ENCODE measurements at regions not wholly inside any gene's neighbourhood (a gene's known extent, or its start where the extent isn't known, plus 50 kb on each side); places are given as distances from the start of the nearest gene placed in this dataset.

- no peaks in the 10 kb centered on the region for H3K9me2 ChIP-seq (replicated peaks; ENCODE audit: control insufficient read depth, low read length)
- H3K4me3 ChIP-seq (ENCODE audit: low read length): no peak overlapping the region
- no peaks in the 10 kb centered on the region for H4K20me1 ChIP-seq (ENCODE audit: control insufficient read depth, insufficient read depth, low read depth, low read length)
- H3K79me2 ChIP-seq (ENCODE audit: control insufficient read depth, low read length): no peaks in the 10 kb centered on the region
- no peaks in the 10 kb centered on the region for H3F3A ChIP-seq (ENCODE audit: control insufficient read depth, insufficient read depth)
- no peak overlapping the region for H3K4me2 ChIP-seq (ENCODE audit: low read length)
- no peaks in the 10 kb centered on the region for H3K36me3 ChIP-seq (ENCODE audit: control insufficient read depth, low read length)
- H3K27me3 ChIP-seq (ENCODE audit: control insufficient read depth, low read length): no peaks in the 10 kb centered on the region
- TF ChIP-seq EZH2phosphoT487 (IDR thresholded peaks at IDR 0.05; ENCODE audit: borderline replicate concordance, low read length): no peak
- no peak for TF ChIP-seq CTCF (IDR thresholded peaks at IDR 0.05; ENCODE audit: low read depth, low read length, poor library complexity, severe bottlenecking)
- H3K4me1 ChIP-seq (ENCODE audit: control insufficient read depth, low read length): no peaks in the 10 kb centered on the region
- H3K27ac ChIP-seq (ENCODE audit: low read depth, low read length): no peak overlapping the region
- H3K9me3 ChIP-seq (ENCODE audit: control insufficient read depth, insufficient read depth, low read length): no peaks in the 10 kb centered on the region
These were observed 62.7 kb downstream of the ZNF648 start for GRCh38 chr1:181998858-181999257.

- H3K9me3 ChIP-seq (ENCODE audit: control insufficient read depth, insufficient read depth, low read length): no peaks in the 10 kb centered on the region
- H3K27ac ChIP-seq (ENCODE audit: low read depth, low read length): no peak overlapping the region
- no peaks in the 10 kb centered on the region for H4K20me1 ChIP-seq (ENCODE audit: control insufficient read depth, insufficient read depth, low read depth, low read length)
- no peaks in the 10 kb centered on the region for H3K9me2 ChIP-seq (replicated peaks; ENCODE audit: control insufficient read depth, low read length)
- no peaks in the 10 kb centered on the region for H3K36me3 ChIP-seq (ENCODE audit: control insufficient read depth, low read length)
- no peaks in the 10 kb centered on the region for H3K79me2 ChIP-seq (ENCODE audit: control insufficient read depth, low read length)
- H3F3A ChIP-seq (ENCODE audit: control insufficient read depth, insufficient read depth): no peaks in the 10 kb centered on the region
- no peak overlapping the region for H3K4me2 ChIP-seq (ENCODE audit: low read length)
- no peaks in the 10 kb centered on the region for H3K4me1 ChIP-seq (ENCODE audit: control insufficient read depth, low read length)
- no peak for TF ChIP-seq CTCF (IDR thresholded peaks at IDR 0.05; ENCODE audit: low read depth, low read length, poor library complexity, severe bottlenecking)
- TF ChIP-seq EZH2phosphoT487 (IDR thresholded peaks at IDR 0.05; ENCODE audit: borderline replicate concordance, low read length): no peak
- no peak overlapping the region for H3K4me3 ChIP-seq (ENCODE audit: low read length)
- H3K27me3 ChIP-seq (ENCODE audit: control insufficient read depth, low read length): no peaks in the 10 kb centered on the region
These were observed 69.4 kb downstream of the ZNF648 start for GRCh38 chr1:181992072-181992471.

- Histone ChIP-seq H3F3A (ENCODE audit: control insufficient read depth, insufficient read depth) (no peaks in the 10 kb centered on the region), H3K4me1 (ENCODE audit: control insufficient read depth, low read length) (no peaks in the 10 kb centered on the region), H3K9me3 (ENCODE audit: control insufficient read depth, insufficient read depth, low read length) (no peaks in the 10 kb centered on the region), H3K27ac (ENCODE audit: low read depth, low read length) (no peak overlapping the region), H3K27me3 (ENCODE audit: control insufficient read depth, low read length) (no peaks in the 10 kb centered on the region), H3K4me3 (ENCODE audit: low read length) (no peak overlapping the region), H3K4me2 (ENCODE audit: low read length) (no peak overlapping the region), H4K20me1 (ENCODE audit: control insufficient read depth, insufficient read depth, low read depth, low read length) (no peaks in the 10 kb centered on the region), H3K79me2 (ENCODE audit: control insufficient read depth, low read length) (no peaks in the 10 kb centered on the region), H3K9me2 (replicated peaks; ENCODE audit: control insufficient read depth, low read length) (no peaks in the 10 kb centered on the region), H3K36me3 (ENCODE audit: control insufficient read depth, low read length) (no peaks in the 10 kb centered on the region)
- TF ChIP-seq EZH2phosphoT487 (IDR thresholded peaks at IDR 0.05; ENCODE audit: borderline replicate concordance, low read length): no peak
- no peak for TF ChIP-seq CTCF (IDR thresholded peaks at IDR 0.05; ENCODE audit: low read depth, low read length, poor library complexity, severe bottlenecking)
These were observed 70.8 kb downstream of the ZNF648 start for GRCh38 chr1:181990728-181991127.
